OCI-LY7 (cell line): ENCODE measurements at regions not wholly inside any gene's neighbourhood (a gene's known extent, or its start where the extent isn't known, plus 50 kb on each side); places are given as distances from the start of the nearest gene placed in this dataset.

Source experiments
- BruUV-seq: library from RNA; stranded (reverse); fragments of 400-500 nt; replicated peaks from 2 replicates; lab custom pipeline; 2021; lab: Mats Ljungman, UMichigan
- CTCF ChIA-PET: fragments of 300-600 bp; sonication (Branson Sonifier 250); formaldehyde crosslinking; loops from one replicate; lab custom pipeline; 2022; ENCODE audit warnings: antibody characterized with exemption; ENCODE audit not compliant: unreplicated experiment; lab: Charles Lee
- POLR2A ChIA-PET: fragments of 300-600 bp; sonication (Branson Sonifier 250); formaldehyde crosslinking; loops from one replicate; lab custom pipeline; 2022; ENCODE audit warnings: antibody characterized with exemption; lab: Charles Lee
- DNase-seq: peaks from one replicate; pipeline ENCODE4 v3.0.0-alpha.2; 2015; ENCODE audit warnings: low spot score
- H2AFZ ChIP-seq: fragments of 200-600 bp; sonication (generic), shearing (Covaris generic); 2 replicates; pipeline ENCODE4 v1.6.1; 2014; ENCODE audit warnings: mild to moderate bottlenecking, antibody characterized with exemption, low read length, moderate library complexity
- H3K27ac ChIP-seq: fragments of 200-600 bp; sonication (generic); 2 replicates; pipeline ENCODE4 v1.5.1; 2014; ENCODE audit warnings: mixed run types, low read depth, mild to moderate bottlenecking, moderate library complexity, low read length, inconsistent platforms; ENCODE audit not compliant: poor library complexity, severe bottlenecking
- H3K36me3 ChIP-seq: fragments of 200-600 bp; sonication (generic); 2 replicates; pipeline ENCODE4 v1.6.1; 2014; ENCODE audit warnings: mild to moderate bottlenecking, antibody characterized with exemption, low read length, moderate library complexity, mixed read lengths; ENCODE audit not compliant: insufficient read depth
- H3K4me1 ChIP-seq: fragments of 200-600 bp; sonication (generic); 2 replicates; pipeline ENCODE4 v1.5.1; 2014; ENCODE audit warnings: mild to moderate bottlenecking, low read length; ENCODE audit not compliant: insufficient read depth, poor library complexity, severe bottlenecking
- H3K4me2 ChIP-seq: fragments of 200-600 bp; sonication (generic); 2 replicates; pipeline ENCODE4 v1.6.1; 2014; ENCODE audit warnings: mild to moderate bottlenecking, low read length
- H3K4me3 ChIP-seq: fragments of 200-600 bp; sonication (generic); 2 replicates; pipeline ENCODE4 v1.5.1; 2014; ENCODE audit warnings: mild to moderate bottlenecking, low read depth, low read length; ENCODE audit not compliant: poor library complexity, severe bottlenecking
- H3K79me2 ChIP-seq: fragments of 200-600 bp; sonication (generic); 2 replicates; pipeline ENCODE4 v1.6.1; 2016; ENCODE audit warnings: low read depth, mild to moderate bottlenecking, low read length, moderate library complexity, mixed read lengths; ENCODE audit not compliant: insufficient read depth
- H3K9me2 ChIP-seq: fragments of 200-600 bp; sonication (generic); 2 replicates; pipeline ENCODE4 v1.6.1; 2016; ENCODE audit warnings: mild to moderate bottlenecking, low read length, mixed read lengths; ENCODE audit not compliant: insufficient read depth
- H3K9me3 ChIP-seq: fragments of 200-600 bp; sonication (generic); 2 replicates; pipeline ENCODE4 v1.6.1; 2014; ENCODE audit warnings: mild to moderate bottlenecking, mixed run types, low read length, mixed read lengths
- H4K20me1 ChIP-seq: fragments of 200-600 bp; sonication (generic); 2 replicates; pipeline ENCODE4 v1.6.1; 2014; ENCODE audit warnings: mild to moderate bottlenecking, antibody characterized with exemption, low read length, moderate library complexity, mixed read lengths; ENCODE audit not compliant: insufficient read depth
- EZH2phosphoT487 ChIP-seq: fragments of 200-600 bp; sonication (generic); IDR thresholded peaks from 2 replicates; pipeline ENCODE4 v1.6.1; 2018; ENCODE audit warnings: low read depth, borderline replicate concordance, mild to moderate bottlenecking, mixed run types, antibody characterized with exemption, low read length, moderate library complexity, mixed read lengths
- intact Hi-C: fragments of 100-400 bp; cut with micrococcal nuclease; formaldehyde crosslinking; loops from one replicate; pipeline ENCODE4 v1.10.0; 2022; ENCODE audit not compliant: unreplicated experiment
- TF ChIP-seq, protein P1 (sequence below): fragments of 200-600 bp; sonication (generic); conservative IDR thresholded peaks from 2 replicates; pipeline ENCODE4 v1.5.1; 2014; ENCODE audit warnings: mild to moderate bottlenecking, antibody characterized with exemption, low read length, moderate library complexity, mixed read lengths

DNA sequence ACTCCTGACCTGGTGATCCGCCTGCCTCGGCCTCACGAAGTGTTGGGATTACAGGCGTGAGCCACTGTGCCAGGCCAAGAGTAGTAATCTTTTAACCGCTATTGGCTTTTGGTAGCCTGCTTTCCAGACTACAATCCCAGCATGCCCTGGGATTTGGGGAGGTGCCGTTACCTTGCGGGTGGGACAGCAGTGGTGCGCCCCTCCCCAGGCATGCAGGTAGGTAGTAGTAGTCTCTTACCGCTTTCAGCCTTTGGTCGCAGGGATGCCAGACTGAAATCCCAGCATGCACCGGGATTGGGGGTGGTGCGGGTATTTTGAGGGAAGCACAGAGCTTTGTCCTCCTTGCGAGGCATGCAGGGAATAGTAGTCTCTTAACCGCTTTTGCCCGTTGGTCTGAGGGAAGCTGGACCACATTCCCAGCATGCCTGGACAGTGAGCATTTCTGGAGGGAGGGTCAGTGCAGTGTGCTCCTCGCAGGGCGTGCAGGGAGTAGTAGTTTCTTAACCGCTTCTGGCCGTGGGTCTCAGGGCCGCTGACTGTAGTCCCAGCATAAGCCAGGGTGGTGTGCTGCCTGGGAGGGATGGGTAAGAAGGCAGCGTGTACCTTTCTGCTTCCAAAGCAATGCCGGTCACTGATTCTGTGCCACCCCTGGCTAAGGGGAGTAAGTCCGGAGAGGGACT is 1686.8 kb downstream of the TP53TG3F start:
- no peak overlapping the region for H2AFZ ChIP-seq
- no peaks in the 10 kb centered on the region for H3K9me2 ChIP-seq
- H3K9me3 ChIP-seq, result peaks cover 7% of the 10 kb centered on the region; the same call in 1 of the 2 replicates
- no TSS peak for BruUV-seq
- H3K27ac ChIP-seq, result no peak overlapping the region
- H3K36me3 ChIP-seq, result no peaks in the 10 kb centered on the region
- DNase-seq, result no peak
- intact Hi-C loops, result no loop called here
- ChIA-PET POLR2A (no interaction called here), CTCF (no interaction called here)
- H4K20me1 ChIP-seq, result no peaks in the 10 kb centered on the region
- no peaks in the 10 kb centered on the region for H3K79me2 ChIP-seq
- H3K4me1 ChIP-seq, result no peaks in the 10 kb centered on the region
- H3K4me2 ChIP-seq, result no peak overlapping the region
- TF ChIP-seq EZH2phosphoT487, result no peak
- TF ChIP-seq, protein P1, sequence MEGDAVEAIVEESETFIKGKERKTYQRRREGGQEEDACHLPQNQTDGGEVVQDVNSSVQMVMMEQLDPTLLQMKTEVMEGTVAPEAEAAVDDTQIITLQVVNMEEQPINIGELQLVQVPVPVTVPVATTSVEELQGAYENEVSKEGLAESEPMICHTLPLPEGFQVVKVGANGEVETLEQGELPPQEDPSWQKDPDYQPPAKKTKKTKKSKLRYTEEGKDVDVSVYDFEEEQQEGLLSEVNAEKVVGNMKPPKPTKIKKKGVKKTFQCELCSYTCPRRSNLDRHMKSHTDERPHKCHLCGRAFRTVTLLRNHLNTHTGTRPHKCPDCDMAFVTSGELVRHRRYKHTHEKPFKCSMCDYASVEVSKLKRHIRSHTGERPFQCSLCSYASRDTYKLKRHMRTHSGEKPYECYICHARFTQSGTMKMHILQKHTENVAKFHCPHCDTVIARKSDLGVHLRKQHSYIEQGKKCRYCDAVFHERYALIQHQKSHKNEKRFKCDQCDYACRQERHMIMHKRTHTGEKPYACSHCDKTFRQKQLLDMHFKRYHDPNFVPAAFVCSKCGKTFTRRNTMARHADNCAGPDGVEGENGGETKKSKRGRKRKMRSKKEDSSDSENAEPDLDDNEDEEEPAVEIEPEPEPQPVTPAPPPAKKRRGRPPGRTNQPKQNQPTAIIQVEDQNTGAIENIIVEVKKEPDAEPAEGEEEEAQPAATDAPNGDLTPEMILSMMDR, result no peak
- no peak overlapping the region for H3K4me3 ChIP-seq

DNA sequence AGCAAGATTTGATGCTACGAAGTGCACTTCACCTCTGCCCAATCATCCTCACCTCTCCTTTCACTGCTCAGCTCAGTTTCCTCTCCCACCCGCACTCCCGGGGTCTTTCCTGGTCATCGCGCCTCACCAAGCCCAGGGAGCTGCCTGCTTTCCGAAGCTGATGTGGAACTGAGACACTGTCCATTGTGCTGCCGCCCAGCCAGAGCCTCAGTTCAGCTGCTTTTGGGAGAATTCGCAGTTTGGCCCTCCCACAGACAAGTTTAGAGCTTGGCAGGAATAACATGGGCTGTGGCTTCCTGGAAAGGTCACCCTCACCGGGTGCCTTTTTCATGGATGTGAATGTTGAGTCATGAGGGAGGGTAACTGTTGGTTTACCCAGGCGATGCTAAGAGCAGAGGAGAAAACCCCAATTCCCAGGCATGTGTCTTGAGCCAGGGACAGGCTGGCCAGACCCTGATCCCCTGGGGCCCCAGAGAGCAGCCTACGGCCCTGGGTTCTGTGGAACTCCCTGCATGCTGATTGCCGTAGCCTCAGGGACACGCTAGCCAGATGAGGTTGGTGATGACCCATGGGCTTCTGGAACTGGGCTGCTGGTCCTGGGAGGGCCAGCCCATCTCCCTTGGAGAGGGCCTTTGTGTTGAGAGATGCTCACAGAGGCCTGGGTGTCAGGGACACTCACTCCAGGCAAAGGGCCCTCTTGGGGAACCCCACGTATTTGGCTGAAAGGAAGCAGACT is 1687.5 kb downstream of the TP53TG3F start:
- no peak for TF ChIP-seq EZH2phosphoT487
- TF ChIP-seq, protein P1, result no peak
- ChIA-PET POLR2A (no interaction called here), CTCF (no interaction called here)
- no peaks in the 10 kb centered on the region for H3K9me2 ChIP-seq
- H3K4me2 ChIP-seq, result no peak overlapping the region
- DNase-seq, result no peak
- peaks cover 7% of the 10 kb centered on the region; the same call in 1 of the 2 replicates for H3K9me3 ChIP-seq
- no peak overlapping the region for H3K4me3 ChIP-seq
- intact Hi-C loops, result no loop called here
- no peaks in the 10 kb centered on the region for H4K20me1 ChIP-seq
- no peaks in the 10 kb centered on the region for H3K4me1 ChIP-seq
- H2AFZ ChIP-seq, result no peak overlapping the region
- H3K36me3 ChIP-seq, result no peaks in the 10 kb centered on the region
- H3K79me2 ChIP-seq, result no peaks in the 10 kb centered on the region
- no TSS peak for BruUV-seq
- no peak overlapping the region for H3K27ac ChIP-seq
